Epithelial cell of proximal tubule (primary cell): ENCODE measurements at regions not wholly inside any gene's neighbourhood (a gene's known extent, or its start where the extent isn't known, plus 50 kb on each side); places are given as distances from the start of the nearest gene placed in this dataset.

ENCODE experiments used
- DNase-seq: peaks from one replicate; pipeline ENCODE4 v3.0.0-alpha.2; 2011; ENCODE audit warnings: low read depth
- H3K4me3 ChIP-seq: 2 replicates; pipeline ENCODE4 v1.5.1; 2011; ENCODE audit warnings: low read depth, mild to moderate bottlenecking, low read length
- TF ChIP-seq, protein P1 (sequence below): conservative IDR thresholded peaks from 2 replicates; pipeline ENCODE4 v1.5.1; 2012; ENCODE audit warnings: low read depth, mild to moderate bottlenecking, low read length

DNA sequence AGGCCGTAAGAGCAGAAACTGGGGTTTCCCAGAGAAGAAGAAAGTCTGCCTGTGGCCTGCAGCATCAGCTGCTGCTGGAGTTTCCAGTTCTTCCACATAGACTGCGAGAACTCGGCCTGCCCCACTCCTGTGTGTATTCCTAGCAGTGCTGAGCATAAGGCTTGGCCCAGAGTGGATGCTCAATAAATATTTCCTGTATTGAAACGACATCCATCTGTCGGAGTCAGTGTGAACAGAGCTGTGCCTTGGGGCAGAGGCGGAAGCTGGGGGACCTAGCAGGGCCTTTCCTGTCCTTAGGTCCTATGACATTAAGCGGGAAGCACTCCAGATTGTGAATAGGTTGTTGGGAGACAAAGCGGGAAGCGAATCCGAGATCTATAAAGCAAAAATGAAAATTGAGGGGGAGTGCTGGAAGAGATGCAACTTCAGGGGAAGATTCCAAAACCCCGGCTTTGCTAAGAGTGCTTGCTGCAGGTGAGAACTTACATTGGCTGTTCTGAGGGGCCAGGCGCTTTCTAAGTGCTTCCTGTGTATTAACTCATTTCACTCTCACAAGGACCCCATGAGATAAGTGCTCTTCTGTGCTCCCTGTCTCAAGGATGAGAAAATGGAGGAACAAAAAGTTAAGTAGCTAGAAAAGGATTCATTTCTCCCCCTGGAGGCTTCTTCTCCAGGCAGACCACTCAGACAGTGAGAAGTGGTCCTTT, 76.1 kb upstream of the CXCL14 start:
- no peak overlapping the region for H3K4me3 ChIP-seq
- DNase-seq = no peak

DNA sequence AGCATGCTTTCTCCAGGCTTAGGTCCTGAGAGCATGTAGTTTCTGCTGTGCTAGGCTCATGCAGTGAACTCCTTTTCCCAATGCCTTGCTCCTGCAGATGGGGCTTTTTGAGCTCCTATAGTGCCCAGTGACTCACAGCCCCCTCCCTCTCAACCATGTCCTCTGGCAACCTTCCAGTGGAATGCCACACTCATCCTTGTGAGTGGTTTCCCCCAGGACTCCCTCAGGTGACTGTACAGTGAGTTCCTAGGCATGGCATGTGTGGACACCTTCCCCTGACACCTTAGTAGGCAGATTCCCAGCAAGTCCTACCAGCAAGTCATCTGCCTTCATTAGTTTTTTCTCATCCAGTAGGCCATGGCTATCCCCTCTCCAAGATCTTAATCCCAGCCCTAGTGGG, 72.4 kb upstream of the CXCL14 start:
- DNase-seq = peak; percentile 98

More for the DNA sequence above, 76.1 kb upstream of the CXCL14 start:
- TF ChIP-seq, protein P1, sequence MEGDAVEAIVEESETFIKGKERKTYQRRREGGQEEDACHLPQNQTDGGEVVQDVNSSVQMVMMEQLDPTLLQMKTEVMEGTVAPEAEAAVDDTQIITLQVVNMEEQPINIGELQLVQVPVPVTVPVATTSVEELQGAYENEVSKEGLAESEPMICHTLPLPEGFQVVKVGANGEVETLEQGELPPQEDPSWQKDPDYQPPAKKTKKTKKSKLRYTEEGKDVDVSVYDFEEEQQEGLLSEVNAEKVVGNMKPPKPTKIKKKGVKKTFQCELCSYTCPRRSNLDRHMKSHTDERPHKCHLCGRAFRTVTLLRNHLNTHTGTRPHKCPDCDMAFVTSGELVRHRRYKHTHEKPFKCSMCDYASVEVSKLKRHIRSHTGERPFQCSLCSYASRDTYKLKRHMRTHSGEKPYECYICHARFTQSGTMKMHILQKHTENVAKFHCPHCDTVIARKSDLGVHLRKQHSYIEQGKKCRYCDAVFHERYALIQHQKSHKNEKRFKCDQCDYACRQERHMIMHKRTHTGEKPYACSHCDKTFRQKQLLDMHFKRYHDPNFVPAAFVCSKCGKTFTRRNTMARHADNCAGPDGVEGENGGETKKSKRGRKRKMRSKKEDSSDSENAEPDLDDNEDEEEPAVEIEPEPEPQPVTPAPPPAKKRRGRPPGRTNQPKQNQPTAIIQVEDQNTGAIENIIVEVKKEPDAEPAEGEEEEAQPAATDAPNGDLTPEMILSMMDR = no peak

DNA sequence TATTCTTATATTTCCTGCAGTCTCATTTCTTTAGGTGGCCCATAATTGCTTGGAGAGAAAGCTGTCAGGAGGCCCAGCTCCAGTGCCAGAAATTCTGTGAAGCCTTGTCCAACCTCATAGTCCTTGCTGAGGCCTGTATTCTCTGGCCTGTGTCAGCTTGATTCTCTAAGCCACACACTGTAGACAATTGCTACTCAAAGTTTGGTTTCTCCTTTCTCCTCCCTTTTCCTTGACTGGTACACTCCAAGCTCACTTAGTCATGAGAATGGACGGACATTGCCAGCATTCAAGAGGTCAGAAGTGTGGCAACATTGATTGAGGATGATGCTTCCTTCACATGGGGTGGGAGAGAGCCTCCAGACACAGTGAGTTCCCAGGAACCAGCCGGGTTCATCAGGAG, 71.3 kb upstream of the CXCL14 start:
- H3K4me3 ChIP-seq = no peak overlapping the region
- DNase-seq = peak; percentile 73
- TF ChIP-seq, protein P1 = no peak

More for the DNA sequence above, 72.4 kb upstream of the CXCL14 start:
- TF ChIP-seq, protein P1 = no peak
- no peak overlapping the region for H3K4me3 ChIP-seq

DNA sequence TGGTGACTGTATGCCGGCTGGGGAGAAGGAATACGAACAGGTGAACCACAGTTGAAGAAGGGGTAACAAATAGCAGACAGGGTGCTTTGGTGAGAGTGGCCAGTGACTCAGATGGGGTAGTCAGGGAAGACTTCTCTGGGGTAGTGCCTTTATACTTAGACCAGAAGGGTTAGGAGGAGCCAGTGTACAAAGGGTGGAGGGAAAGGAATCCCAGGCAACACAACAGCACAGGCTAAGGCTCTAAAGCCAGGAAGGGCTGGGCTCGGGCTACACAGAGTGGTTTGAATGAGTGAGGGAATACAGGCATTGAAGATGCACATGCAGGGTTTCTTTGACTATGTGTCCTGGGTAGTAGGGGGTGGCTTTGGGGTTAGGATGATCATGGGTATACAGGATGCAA, 70.6 kb upstream of the CXCL14 start:
- TF ChIP-seq, protein P1 = no peak
- no peak for DNase-seq
- H3K4me3 ChIP-seq = no peak overlapping the region

DNA sequence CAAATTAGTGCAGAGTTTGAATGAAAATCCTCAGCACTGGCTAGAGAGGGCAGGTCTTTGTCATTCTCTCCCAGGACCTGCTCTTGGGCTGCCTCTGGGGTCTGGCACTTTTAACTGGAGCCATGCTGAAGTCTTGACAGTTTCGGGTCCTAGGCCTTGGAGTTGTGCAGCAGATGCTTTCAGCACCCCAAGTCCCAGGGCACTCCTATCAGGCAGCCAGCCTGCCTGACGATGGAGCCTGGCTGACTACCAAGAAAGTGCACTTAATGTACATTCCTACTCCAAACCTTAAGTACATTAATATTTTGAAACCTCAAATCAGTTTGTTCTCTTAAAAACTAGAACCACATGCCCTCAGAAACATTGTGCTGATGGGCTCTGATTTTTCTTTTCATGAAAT, 69.3 kb upstream of the CXCL14 start:
- TF ChIP-seq, protein P1 = no peak
- no peak for DNase-seq
- H3K4me3 ChIP-seq = no peak overlapping the region

DNA sequence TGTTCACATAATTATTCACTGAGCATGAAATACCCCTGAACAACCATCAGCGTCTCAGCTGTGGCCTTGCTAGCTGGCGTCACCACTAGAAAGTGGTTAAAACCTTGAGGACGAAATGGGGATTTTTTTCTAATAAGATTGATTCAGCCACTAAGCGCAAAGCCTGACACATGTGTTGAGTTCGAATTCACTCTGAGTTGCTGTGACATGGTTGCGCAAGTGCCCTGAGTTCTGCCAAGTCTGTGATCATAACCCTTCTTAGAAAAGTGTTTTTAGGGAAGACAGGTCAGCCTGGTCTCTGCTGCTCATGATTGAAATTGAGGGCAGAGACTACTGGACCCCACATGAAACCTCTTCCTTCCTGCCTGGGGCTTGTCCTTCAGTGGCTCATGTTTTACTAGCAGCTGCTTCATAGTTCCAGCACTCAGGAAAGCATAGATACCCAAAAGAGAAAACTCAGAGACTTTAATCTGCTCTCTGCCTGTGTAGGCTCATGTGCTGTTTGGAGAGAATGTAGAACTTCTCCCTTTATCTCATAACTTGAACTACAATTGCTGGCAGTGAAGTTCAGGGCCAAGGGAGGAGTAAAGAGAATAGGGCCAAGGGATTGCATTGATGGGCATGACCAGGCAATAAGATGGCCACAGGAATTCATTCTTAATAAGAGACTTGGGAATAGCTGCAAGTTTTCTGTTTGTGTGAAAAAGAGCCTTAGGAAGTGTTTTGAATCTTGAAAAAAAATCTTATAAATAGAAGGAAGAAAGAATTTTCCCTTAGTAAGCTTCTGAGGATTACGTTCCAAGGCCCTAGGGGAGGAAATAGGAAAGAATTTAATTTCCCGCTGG, 66.8 kb upstream of the CXCL14 start:
- no peak for DNase-seq
- no peak overlapping the region for H3K4me3 ChIP-seq
- TF ChIP-seq, protein P1 = no peak
